ENCODE measurements at regions not wholly inside any gene's neighbourhood (a gene's known extent, or its start where the extent isn't known, plus 50 kb on each side); places are given as distances from the start of the nearest gene placed in this dataset.

- Mint-ChIP-seq H3K4me3 (no peak overlapping the region), H3K4me1 (no peaks in the 10 kb centered on the region), H3K27me3 (ENCODE audit: low read depth in 3 of 3) (no peaks in the 10 kb centered on the region), H3K27ac (no peak overlapping the region), H3K9me3 (peaks cover 0 to 10% (median 6%) of the 10 kb centered on the region in 7 donors), H3K36me3 (no peaks in the 10 kb centered on the region)
- TF ChIP-seq CTCF (IDR thresholded peaks at IDR 0.05), result no peak
- no peaks in the 10 kb centered on the region for H3K36me3 ChIP-seq (replicated peaks in 1 of 2; ENCODE audit: control insufficient read depth in 1 of 2, insufficient read depth in 2 of 2, low read length in 2 of 2)
- no peaks in the 10 kb centered on the region for H3K4me1 ChIP-seq (ENCODE audit: control insufficient read depth in 1 of 2, insufficient read depth in 2 of 2, low read length in 2 of 2)
- H3K4me3 ChIP-seq (replicated peaks in 1 of 3; ENCODE audit: low read depth in 2 of 3, low read length in 3 of 3), result no peak overlapping the region
- intact Hi-C loops (cut with micrococcal nuclease), result no loop called here
- H3K27me3 ChIP-seq (ENCODE audit: control insufficient read depth in 2 of 2, insufficient read depth in 2 of 2, low read length in 2 of 2), result no peaks in the 10 kb centered on the region
- H3K9ac ChIP-seq (ENCODE audit: insufficient read depth, low read length, poor library complexity, severe bottlenecking), result no peak overlapping the region
- H3K9me3 ChIP-seq (replicated peaks in 1 of 2; ENCODE audit: control insufficient read depth in 1 of 2, insufficient read depth in 1 of 2, low read length in 2 of 2), result peaks cover 0 to 3% of the 10 kb centered on the region in 2 donors
- DNase-seq, result no peak
- H3K4me2 ChIP-seq (replicated peaks; ENCODE audit: extremely low read depth, low read length, poor library complexity, severe bottlenecking), result no peak overlapping the region
- no peak overlapping the region for H3K27ac ChIP-seq (ENCODE audit: low read depth in 1 of 2, low read length in 2 of 2)
- H3K79me2 ChIP-seq (ENCODE audit: insufficient read depth, low read length), result no peaks in the 10 kb centered on the region
- H2AFZ ChIP-seq (ENCODE audit: insufficient read depth, low read depth, low read length, poor library complexity, severe bottlenecking), result no peak overlapping the region
- H4K20me1 ChIP-seq (ENCODE audit: insufficient read depth, low read length), result no peaks in the 10 kb centered on the region
Observed at GRCh38 chr6:84508334-84508733, 256.1 kb downstream of the TBX18 start.

DNA sequence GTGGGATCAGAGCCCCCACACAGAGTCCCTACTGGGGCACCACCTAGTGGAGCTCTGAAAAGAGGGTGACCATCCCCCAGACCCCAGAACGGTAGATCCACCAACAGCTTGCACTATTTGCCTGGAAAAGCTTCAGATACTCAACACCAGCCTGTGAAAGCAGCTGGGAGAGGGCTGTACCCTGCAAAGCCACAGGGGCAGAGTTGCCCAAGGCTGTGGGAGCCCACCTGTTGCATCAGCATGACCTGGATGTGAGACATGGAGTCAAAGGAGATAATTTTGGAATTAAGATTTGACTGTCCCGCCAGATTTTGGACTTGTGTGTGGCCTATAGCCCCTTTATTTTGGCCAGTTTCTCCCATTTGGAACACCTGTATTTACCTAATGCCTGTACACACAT is 260.4 kb downstream of the TBX18 start:
- H3K4me1 ChIP-seq (ENCODE audit: control insufficient read depth in 1 of 2, insufficient read depth in 2 of 2, low read length in 2 of 2), result no peaks in the 10 kb centered on the region
- Mint-ChIP-seq H3K9me3 (peaks cover 5 to 19% (median 10%) of the 10 kb centered on the region in 7 donors), H3K27ac (no peak overlapping the region), H3K4me3 (no peak overlapping the region), H3K27me3 (ENCODE audit: low read depth in 3 of 3) (no peaks in the 10 kb centered on the region), H3K4me1 (no peaks in the 10 kb centered on the region), H3K36me3 (no peaks in the 10 kb centered on the region)
- no peaks in the 10 kb centered on the region for H3K27me3 ChIP-seq (ENCODE audit: control insufficient read depth in 2 of 2, insufficient read depth in 2 of 2, low read length in 2 of 2)
- peaks cover 0 to 3% of the 10 kb centered on the region in 2 donors for H3K9me3 ChIP-seq (replicated peaks in 1 of 2; ENCODE audit: control insufficient read depth in 1 of 2, insufficient read depth in 1 of 2, low read length in 2 of 2)
- H3K27ac ChIP-seq (ENCODE audit: low read depth in 1 of 2, low read length in 2 of 2), result no peak overlapping the region
- intact Hi-C loops (cut with micrococcal nuclease), result no loop called here
- H3K79me2 ChIP-seq (ENCODE audit: insufficient read depth, low read length), result no peaks in the 10 kb centered on the region
- TF ChIP-seq CTCF (IDR thresholded peaks at IDR 0.05), result no peak
- H3K36me3 ChIP-seq (replicated peaks in 1 of 2; ENCODE audit: control insufficient read depth in 1 of 2, insufficient read depth in 2 of 2, low read length in 2 of 2), result no peaks in the 10 kb centered on the region
- H3K9ac ChIP-seq (ENCODE audit: insufficient read depth, low read length, poor library complexity, severe bottlenecking), result no peak overlapping the region
- no peak overlapping the region for H3K4me3 ChIP-seq (replicated peaks in 1 of 3; ENCODE audit: low read depth in 2 of 3, low read length in 3 of 3)
- WGBS (ENCODE audit: insufficient coverage), result no CpG with 5 or more reads among the region's 2 CpGs
- DNase-seq, result no peak
- no peak overlapping the region for H2AFZ ChIP-seq (ENCODE audit: insufficient read depth, low read depth, low read length, poor library complexity, severe bottlenecking)
- H3K4me2 ChIP-seq (replicated peaks; ENCODE audit: extremely low read depth, low read length, poor library complexity, severe bottlenecking), result no peak overlapping the region
- no peaks in the 10 kb centered on the region for H4K20me1 ChIP-seq (ENCODE audit: insufficient read depth, low read length)
